ENCODE measurements at regions not wholly inside any gene's neighbourhood (a gene's known extent, or its start where the extent isn't known, plus 50 kb on each side); places are given as distances from the start of the nearest gene placed in this dataset.

- TF ChIP-seq, protein P1, sequence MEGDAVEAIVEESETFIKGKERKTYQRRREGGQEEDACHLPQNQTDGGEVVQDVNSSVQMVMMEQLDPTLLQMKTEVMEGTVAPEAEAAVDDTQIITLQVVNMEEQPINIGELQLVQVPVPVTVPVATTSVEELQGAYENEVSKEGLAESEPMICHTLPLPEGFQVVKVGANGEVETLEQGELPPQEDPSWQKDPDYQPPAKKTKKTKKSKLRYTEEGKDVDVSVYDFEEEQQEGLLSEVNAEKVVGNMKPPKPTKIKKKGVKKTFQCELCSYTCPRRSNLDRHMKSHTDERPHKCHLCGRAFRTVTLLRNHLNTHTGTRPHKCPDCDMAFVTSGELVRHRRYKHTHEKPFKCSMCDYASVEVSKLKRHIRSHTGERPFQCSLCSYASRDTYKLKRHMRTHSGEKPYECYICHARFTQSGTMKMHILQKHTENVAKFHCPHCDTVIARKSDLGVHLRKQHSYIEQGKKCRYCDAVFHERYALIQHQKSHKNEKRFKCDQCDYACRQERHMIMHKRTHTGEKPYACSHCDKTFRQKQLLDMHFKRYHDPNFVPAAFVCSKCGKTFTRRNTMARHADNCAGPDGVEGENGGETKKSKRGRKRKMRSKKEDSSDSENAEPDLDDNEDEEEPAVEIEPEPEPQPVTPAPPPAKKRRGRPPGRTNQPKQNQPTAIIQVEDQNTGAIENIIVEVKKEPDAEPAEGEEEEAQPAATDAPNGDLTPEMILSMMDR (IDR thresholded peaks at IDR 0.05): no peak
- no peak for TF ChIP-seq POLR2AphosphoS5 (IDR thresholded peaks at IDR 0.05; ENCODE audit: insufficient read depth in 1 of 2, low read depth in 1 of 2)
These were observed 137.9 kb upstream of the JUN start for GRCh38 chr1:58921751-58922150.
